SW 1271 (cell line): ENCODE measurements at regions not wholly inside any gene's neighbourhood (a gene's known extent, or its start where the extent isn't known, plus 50 kb on each side); places are given as distances from the start of the nearest gene placed in this dataset.
"Not testable (repeated sequence)": the region's sequence is repeated elsewhere in the genome, so short reads cannot be mapped to it uniquely, and the experiment has no call there.

Source experiments
- DNase-seq, 2 experiments: peaks; one replicate each; lab custom pipeline; 2025; lab: John Stamatoyannopoulos, UW

DNA sequence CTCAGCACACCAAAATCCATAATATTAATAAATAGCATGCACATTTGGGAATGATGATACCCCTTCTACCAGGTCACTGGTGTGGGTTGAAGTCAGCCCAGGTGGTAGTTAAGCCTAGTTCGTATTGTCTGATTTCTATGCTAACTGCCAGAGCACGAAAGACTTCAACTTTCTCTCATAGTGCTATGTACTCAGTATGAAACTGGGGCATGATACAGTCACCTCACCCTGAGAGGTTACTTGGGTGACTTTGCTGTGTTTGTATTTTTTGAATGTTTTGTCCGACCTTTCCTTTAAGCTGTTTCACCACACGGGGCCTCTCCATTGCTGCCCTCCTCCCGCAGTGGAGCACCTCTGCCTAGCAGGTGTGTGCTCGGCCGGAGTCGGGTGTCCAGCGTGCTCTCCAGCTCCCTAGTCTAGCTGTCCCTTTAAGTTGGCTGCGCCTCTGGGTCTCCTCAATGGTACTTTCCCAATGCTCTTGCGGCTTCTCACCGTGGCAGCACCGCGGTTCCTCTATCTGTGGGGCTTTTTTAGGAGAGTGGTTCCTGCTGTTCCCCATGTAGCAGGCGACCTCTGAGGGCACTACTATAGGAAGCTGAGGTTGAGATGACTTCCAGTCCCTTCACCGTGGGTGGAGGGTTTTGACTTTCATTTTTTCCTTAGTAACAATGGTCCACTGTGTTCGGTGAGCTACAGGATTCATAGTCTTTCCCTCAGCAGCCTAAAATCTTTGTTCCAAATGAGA is 524.0 kb upstream of the PFKP start:
- no peak for DNase-seq

DNA sequence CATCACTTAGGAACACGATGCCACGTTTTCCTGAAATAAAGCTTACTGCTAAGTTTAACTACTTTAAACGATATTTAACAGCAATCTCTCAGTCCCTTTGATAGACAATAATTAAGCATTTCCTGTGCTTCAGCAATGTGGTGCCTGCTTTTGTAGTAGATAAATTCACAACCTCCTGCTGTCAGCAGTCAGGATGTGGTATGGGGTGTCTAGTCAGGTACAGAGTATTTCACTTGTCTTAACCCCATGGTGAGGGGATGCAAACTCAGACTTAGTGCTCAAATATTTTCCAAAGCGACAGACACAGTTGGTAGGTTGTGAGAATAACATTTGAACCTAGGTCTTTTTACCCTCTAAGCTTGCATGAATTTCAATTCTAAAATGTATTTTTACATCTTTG is 526.2 kb upstream of the PFKP start:
- no peak for DNase-seq

DNA sequence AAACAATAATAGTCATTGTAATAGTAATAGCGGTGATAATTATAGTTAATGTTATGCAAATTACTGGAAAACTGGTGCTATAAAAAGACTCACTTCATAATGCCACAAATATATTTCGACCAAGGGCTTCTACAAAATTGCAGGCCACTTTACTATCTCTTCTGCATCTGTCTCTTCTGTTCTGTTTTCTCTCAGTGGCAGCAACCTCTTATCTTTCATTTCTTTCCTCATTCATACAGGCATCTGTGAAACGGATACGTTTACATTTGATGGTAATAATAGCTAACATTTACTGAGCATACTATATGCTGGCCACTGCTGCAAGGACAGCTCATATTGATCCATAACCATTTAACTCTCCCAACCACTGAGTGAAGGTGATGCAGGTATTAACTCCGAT is 537.4 kb upstream of the PFKP start:
- DNase-seq = no peak

- no peak for DNase-seq
These were observed 541.6 kb upstream of the PFKP start for GRCh38 chr10:2525781-2526180.

- no peak for DNase-seq
These were observed 548.2 kb upstream of the PFKP start for GRCh38 chr10:2519139-2519538.

DNA sequence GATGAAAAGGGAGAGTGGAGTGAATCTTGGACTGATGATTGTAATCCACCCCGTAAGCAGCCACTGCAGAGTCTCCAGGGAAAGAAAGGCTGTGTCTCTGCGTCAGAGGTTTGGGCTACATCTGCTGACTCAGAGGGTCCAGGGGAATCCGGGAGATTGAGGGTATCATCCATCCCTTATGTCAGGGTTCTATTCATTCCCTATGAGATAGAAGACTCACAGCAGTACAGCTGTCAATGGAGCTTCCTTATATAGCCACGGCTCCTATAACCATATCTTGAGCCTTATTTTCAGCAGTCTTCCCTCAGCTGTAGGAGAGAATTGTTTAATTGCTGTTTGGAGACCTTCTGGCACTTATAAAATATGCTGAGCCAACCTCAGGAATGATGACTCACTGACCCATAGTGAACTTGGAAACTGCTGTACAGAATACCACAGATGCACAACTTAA is 558.2 kb upstream of the PFKP start:
- DNase-seq = peak in 1 of 2 experiments; percentile 28

DNA sequence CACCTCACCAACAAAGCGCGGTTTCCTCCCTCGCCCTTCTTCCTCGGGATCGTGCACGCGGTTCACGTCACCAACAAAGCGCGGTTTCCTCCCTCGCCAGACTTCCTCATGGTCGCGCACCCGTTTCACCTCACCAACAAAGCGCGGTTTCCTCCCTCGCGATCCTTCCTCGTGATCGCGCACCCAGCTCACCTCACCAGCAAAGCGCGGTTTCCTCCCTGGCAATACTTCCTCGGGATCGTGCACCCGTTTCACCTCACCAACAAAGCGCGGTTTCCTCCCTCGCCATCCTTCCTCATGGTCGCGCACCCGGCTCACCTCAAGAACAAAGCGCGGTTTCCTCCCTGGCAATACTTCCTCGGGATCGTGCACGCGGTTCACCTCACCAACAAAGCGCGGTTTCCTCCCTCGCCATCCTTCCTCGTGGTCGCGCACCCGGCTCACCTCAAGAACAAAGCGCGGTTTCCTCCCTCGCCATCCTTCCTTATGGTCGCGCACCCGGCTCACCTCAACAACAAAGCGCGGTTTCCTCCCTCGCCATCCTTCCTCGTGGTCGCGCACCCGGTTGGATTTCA is 565.9 kb upstream of the PFKP start:
- DNase-seq = not testable (repeated sequence)

DNA sequence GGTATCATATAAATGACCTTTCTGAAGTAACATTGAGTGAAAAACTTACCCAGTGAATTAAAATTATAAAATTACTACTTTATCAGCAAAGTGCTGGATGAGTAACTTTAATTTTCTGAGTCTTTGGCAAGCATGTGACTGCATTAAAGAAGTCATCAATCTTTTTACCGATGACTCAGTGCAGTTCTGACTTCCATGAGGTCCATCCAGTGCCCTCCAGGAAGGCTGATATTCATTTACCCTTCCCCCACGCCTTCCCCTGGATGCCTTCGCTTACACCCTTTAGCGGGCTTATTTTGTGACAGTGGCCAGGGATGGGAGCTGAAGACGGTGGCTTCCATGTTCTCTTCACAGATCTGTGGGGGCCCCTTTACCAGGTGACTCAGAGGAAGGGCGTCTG is 572.9 kb upstream of the PFKP start:
- no peak for DNase-seq

DNA sequence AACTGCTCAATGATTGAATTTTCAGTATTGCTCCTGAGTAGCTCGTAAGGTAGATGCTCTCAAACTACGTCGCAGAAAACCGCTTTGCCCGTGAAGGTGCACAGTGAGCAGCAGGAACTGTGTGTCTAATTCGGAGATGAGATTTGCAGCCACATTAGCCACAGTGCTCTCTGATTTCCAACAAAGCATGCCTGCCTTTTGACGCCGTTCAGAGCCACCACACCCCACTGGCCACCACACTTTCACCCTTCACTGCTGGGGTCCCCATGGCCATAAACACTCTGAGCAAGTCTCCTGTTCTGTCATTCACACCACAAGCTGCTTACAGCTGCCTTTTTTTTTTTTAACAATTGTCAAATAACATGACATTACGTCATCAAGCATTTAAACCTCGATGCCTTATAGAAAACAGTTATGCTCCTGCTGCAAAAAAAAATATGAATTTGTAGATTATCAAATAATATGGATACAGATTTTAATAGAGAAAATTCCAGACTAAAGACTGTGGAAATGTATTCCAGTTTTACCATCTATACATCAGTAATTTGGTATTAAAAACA is 578.8 kb upstream of the PFKP start:
- DNase-seq = no peak

DNA sequence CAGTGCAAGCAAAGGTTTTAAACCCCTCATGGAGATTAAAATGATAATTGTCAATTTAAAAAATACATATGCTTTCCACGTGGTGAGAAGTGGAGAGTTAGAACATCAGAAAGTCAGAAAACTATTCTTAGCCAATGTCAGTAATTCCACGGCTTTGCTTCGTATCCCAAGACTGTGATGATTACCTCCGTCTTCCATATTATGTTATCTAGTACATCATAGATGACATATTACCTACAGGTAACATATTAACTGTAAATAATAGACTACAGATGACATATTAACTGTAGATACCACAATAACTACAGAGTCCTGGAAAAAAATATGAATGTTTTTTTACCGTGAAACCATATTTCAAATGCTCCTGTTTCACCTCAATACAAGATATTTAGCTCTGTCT is 579.4 kb upstream of the PFKP start:
- no peak for DNase-seq

DNA sequence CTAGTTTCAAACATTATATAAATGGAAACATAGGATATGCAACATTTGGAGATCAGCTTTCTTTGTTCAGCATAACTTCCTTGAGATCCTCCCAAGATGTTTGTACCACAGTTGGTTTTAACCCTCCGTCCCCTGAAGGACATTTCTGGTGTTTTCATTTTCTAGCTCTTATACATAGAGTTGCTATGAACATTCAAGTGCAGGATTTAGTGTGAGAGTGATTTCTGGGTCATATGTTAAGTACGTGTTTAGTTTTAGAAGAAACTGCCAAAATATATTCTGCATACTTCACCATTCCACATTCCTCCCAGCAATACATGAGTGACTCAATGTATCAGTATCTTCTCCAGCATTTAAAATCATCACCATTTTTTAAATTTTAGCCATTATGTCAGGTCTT is 588.7 kb upstream of the PFKP start:
- no peak for DNase-seq

- DNase-seq = no peak
These were observed 590.4 kb upstream of the PFKP start for GRCh38 chr10:2476812-2477553.

- no peak for DNase-seq
These were observed 591.0 kb upstream of the PFKP start for GRCh38 chr10:2476218-2476811.

DNA sequence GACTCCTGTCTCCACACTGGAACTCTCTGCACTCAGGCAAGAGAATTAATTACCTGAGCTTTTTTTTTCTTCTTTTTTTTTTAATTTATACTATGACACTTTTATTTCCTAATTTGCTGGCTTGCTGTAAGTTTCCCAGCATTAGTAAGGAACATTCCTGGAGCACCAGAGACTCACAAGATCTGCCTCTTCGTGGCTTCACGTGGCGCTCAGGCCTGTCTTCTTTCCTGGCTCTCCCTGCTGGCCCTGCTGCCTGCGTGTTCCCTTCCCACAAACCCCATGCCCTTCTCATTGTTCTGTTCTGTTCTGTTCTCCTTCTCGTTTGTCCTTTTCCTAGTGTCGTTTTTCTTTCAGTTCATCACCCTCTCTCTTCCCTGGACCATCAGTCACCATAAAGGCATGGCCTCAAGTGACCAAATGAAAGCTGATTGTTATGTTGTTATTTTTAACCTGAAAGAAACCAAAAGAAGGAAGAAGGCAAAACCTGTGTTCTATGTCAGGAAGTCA is 591.6 kb upstream of the PFKP start:
- no peak for DNase-seq

- no peak for DNase-seq
These were observed 595.5 kb upstream of the PFKP start for GRCh38 chr10:2471811-2472210.

DNA sequence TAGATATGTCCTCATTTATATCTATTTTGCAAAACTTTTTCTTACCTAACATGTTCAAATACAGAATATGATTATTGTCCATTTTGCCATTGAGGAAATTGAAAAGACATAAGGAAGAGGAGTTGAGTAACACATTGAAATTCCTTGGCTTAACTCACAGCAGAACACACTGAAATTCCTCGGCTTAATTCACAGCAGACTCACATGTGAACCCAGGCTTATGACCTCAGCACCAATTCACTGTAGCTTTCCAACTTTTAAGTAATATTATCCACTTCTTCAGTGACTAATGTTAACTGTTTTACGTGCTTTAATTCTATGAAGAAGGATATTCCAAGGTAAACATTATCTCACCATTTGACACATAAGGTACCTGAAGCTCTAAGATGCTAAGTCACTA is 597.5 kb upstream of the PFKP start:
- DNase-seq = no peak

DNA sequence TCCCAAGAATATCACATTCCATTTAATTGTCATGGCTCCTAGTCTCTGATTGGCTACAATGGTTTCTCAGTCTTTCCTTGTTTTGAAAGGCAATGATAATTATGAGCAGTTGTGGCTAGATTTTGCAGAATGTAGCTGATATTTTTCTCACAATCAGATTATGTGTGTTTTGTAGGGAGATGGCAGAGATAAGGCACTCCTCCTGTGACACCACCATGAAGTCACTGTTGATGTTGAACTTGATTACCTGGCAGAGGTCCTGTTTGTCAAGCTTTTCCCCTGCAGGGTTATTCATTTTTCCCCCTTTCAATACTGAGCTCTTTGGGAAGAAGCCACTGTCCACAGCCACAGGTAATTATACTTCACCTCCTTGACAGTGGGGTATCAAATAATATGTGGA is 602.9 kb upstream of the PFKP start:
- no peak for DNase-seq

DNA sequence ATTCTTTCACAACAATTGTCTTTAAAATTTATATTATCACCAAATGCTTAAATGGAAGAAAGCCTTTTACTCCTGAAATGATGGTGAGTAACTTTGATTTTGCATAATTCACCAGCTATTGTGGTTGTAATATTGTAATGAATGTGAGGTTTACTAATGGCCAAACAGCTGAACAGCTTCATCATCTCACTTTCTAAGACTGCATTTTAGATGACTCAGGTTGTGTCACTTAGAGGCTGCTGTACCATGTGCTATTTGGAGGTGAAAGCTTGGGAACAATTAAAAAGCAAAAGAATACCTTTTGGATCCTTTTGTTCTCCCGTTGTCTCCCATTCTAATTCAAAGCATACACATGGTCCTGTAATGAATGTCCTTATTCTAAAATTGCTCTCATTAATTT is 604.0 kb upstream of the PFKP start:
- DNase-seq = no peak

DNA sequence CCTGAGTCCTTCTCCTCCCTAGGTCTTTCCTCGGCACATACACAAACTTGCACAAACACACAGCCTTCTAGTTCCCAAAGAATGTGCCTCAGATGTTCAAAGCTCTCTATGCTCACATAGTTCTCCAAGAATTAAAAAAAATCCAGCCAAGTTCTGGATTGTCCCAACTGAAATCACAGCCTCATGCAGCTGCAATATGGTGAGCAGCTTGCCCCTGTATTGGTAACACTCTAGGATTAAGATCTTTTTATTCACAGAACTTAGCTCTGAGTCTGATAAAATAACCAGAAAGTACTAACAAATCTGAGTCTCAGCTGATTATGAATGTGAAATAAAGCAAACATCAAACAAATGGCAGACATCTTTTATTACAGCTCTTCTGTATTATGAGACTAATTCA is 604.8 kb upstream of the PFKP start:
- DNase-seq = no peak

- no peak for DNase-seq
These were observed 606.5 kb upstream of the PFKP start for GRCh38 chr10:2460812-2461211.

- no peak for DNase-seq
These were observed 607.6 kb upstream of the PFKP start for GRCh38 chr10:2459713-2460112.

DNA sequence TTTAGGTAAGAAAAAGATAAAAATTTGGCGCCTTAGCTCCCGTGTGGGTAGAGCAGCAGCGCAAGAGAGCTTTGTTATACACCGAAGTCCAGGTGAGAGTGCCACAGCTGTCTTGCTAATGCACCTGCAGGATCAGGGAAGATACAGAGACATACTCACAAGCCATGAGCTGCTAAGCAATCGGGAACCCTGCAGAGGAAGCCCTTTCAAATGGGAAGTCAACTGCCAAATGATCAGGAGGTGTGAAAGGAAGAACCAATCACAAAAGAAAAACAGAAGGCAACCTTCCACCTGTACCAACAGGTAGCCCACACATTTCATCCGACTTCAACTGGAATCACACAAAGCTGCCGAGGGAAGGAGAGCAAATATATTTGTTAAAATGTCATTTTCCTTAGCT is 610.5 kb upstream of the PFKP start:
- no peak for DNase-seq
